Panc1 (cell line): ENCODE measurements at regions not wholly inside any gene's neighbourhood (a gene's known extent, or its start where the extent isn't known, plus 50 kb on each side); places are given as distances from the start of the nearest gene placed in this dataset.

Experiments
- ATAC-seq: fragments of 200-7000 bp; cut with Tn5 transposase; 2 replicates; pipeline ENCODE4 v1.9.1; 2020; ENCODE audit warnings: mild to moderate bottlenecking, moderate library complexity
- BruUV-seq: library from RNA; stranded (reverse); fragments of 400-500 nt; replicated peaks from 2 replicates; lab custom pipeline; 2021; lab: Mats Ljungman, UMichigan
- CTCF ChIA-PET: fragments of 300-600 bp; sonication (Branson Sonifier 250); formaldehyde crosslinking; loops from one replicate; lab custom pipeline; 2022; ENCODE audit warnings: antibody characterized with exemption; lab: Charles Lee
- POLR2A ChIA-PET: fragments of 300-600 bp; sonication (Branson Sonifier 250); formaldehyde crosslinking; loops from one replicate; lab custom pipeline; 2022; ENCODE audit warnings: antibody characterized with exemption; lab: Charles Lee
- DNase-seq: peaks from one replicate; pipeline ENCODE4 v3.0.0-alpha.2; 2010; ENCODE audit warnings: low read depth, low spot score
- H3K27ac ChIP-seq: 2 replicates; pipeline ENCODE4 v1.5.1; 2011; ENCODE audit warnings: mild to moderate bottlenecking, low read length, inconsistent platforms
- H3K27me3 ChIP-seq: fragments of 200-500 bp; sonication (Bioruptor generic); 2 replicates; pipeline ENCODE4 v1.6.0; 2014; ENCODE audit warnings: low read length, inconsistent platforms; ENCODE audit not compliant: control insufficient read depth, insufficient read depth
- H3K36me3 ChIP-seq: fragments of 200-500 bp; sonication (Bioruptor generic); 2 replicates; pipeline ENCODE4 v1.5.1; 2014; ENCODE audit warnings: inconsistent platforms, mild to moderate bottlenecking, low read length, moderate library complexity; ENCODE audit not compliant: control insufficient read depth, insufficient read depth
- H3K4me1 ChIP-seq: 2 replicates; pipeline ENCODE4 v1.5.1; 2011; ENCODE audit warnings: inconsistent platforms, mild to moderate bottlenecking, low read length, moderate library complexity; ENCODE audit not compliant: control insufficient read depth, insufficient read depth
- H3K4me3 ChIP-seq, 2 experiments: 2 replicates each; pipeline ENCODE4 v1.5.1; 2011 to 2012; ENCODE audit warnings: low read depth in 2 of 2, low read length in 2 of 2, mild to moderate bottlenecking in 2 of 2, inconsistent platforms in 1 of 2, moderate library complexity in 1 of 2
- H3K9me3 ChIP-seq: fragments of 200-500 bp; sonication (Bioruptor generic); 2 replicates; pipeline ENCODE4 v1.5.1; 2014; ENCODE audit warnings: low read depth, mild to moderate bottlenecking, inconsistent platforms, low read length, moderate library complexity; ENCODE audit not compliant: control insufficient read depth, insufficient read depth
- CTCF ChIP-seq: fragments of 450-650 bp; IDR thresholded peaks from 2 replicates; pipeline ENCODE4 v1.5.1; 2017; ENCODE audit warnings: mild to moderate bottlenecking
- POLR2AphosphoS5 ChIP-seq: IDR thresholded peaks from 2 replicates; pipeline ENCODE4 v1.6.1; 2012; ENCODE audit warnings: mild to moderate bottlenecking, low read depth, low read length, moderate library complexity
- REST ChIP-seq, 2 experiments: IDR thresholded peaks; 2 replicates each; pipeline ENCODE4 v1.6.1; 2011 to 2012; ENCODE audit warnings: low read depth in 2 of 2, control low read depth in 1 of 2, low read length in 1 of 2, mild to moderate bottlenecking in 1 of 2, moderate library complexity in 1 of 2; ENCODE audit not compliant: insufficient read depth in 1 of 2
- SIN3A ChIP-seq: IDR thresholded peaks from 2 replicates; pipeline ENCODE4 v1.6.1; 2012; ENCODE audit warnings: low read depth, mild to moderate bottlenecking, low read length, moderate library complexity, borderline replicate concordance; ENCODE audit not compliant: insufficient read depth
- TCF7L2 ChIP-seq: IDR thresholded peaks from 2 replicates; pipeline ENCODE4 v1.6.1; 2011; ENCODE audit warnings: mild to moderate bottlenecking, low read depth, low read length, inconsistent platforms
- in situ Hi-C: cut with HindIII; loops from 2 replicates; pipeline ENCODE4 v1.10.0; 2016; ENCODE audit warnings: low sequenced_read_pairs, low pct_unique_long_range_greater_than_20kb
- intact Hi-C: fragments of 100-400 bp; cut with micrococcal nuclease; formaldehyde crosslinking; loops from one replicate; pipeline ENCODE4 v1.10.0; 2022; ENCODE audit not compliant: unreplicated experiment

GRCh38 chr6:150775415-150776203, 89.9 kb upstream of the MTHFD1L start:
- intact Hi-C loops (no loop called here), in situ Hi-C loops (no loop called here)
- ChIA-PET POLR2A (no interaction called here), CTCF (no interaction called here)
- no peak for ATAC-seq
- BruUV-seq: no TSS peak
- no peaks in the 10 kb centered on the region for H3K36me3 ChIP-seq
- H3K27me3 ChIP-seq: no peaks in the 10 kb centered on the region
- no peak for DNase-seq
- no peak overlapping the region for H3K27ac ChIP-seq
- no peaks in the 10 kb centered on the region for H3K4me1 ChIP-seq
- TF ChIP-seq TCF7L2: no peak
- H3K9me3 ChIP-seq: peaks cover 13% of the 10 kb centered on the region; the same call in 1 of the 2 replicates
- no peak overlapping the region for H3K4me3 ChIP-seq

DNA sequence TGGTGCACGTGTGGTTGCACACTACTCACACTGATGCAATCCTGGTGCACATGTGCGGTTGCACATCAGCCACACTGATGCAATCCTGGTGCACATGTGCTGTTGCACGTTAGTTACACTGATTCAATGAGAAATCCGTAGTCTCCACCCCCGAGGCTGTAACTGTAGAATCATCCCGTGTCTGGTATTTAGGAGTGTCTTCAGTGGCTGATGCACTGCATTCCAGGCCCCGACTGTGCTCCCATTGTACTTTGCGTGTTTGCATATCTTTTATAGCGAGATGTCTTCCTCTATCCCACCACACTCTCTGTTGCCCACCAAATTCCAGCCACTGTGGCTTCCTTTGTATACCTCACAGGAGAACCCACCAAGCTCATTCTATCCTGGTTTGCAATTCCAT, 87.8 kb upstream of the MTHFD1L start:
- ATAC-seq: no peak
- in situ Hi-C loops (no loop called here), intact Hi-C loops (no loop called here)
- peaks cover 13% of the 10 kb centered on the region; the same call in 1 of the 2 replicates for H3K9me3 ChIP-seq
- POLR2A ChIA-PET: no interaction called here
- H3K4me1 ChIP-seq: no peaks in the 10 kb centered on the region
- BruUV-seq: no TSS peak
- no peak overlapping the region for H3K4me3 ChIP-seq
- no peak for DNase-seq
- CTCF ChIA-PET: no interaction called here
- no peak overlapping the region for H3K27ac ChIP-seq
- no peak for TF ChIP-seq SIN3A
- TF ChIP-seq POLR2AphosphoS5: no peak
- TF ChIP-seq TCF7L2: no peak
- TF ChIP-seq CTCF: no peak
- TF ChIP-seq REST (IDR thresholded peaks at IDR 0.05; ENCODE audit: insufficient read depth in 1 of 2, low read depth in 2 of 2, low read length in 1 of 2): no peak
- no peaks in the 10 kb centered on the region for H3K36me3 ChIP-seq
- no peaks in the 10 kb centered on the region for H3K27me3 ChIP-seq

DNA sequence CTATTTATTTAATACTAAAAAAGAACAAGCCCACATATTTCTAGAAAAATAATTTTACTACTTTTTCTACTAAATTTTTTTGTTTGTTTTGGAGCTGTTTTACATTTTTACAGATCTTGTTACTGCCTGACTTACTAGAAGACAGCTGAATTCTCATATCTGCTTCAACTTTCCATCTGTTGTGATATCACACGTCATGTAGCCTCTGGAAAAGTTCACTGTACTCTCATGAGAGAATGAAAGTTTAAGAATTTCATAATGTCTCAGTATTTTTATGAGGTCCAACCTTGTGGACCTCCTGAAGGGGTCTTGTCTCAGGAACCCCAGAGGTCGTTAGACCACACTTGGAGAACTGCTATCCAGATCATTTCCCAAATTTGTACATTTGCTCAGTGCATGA, 81.7 kb upstream of the MTHFD1L start:
- Histone ChIP-seq H3K27ac (no peak overlapping the region), H3K36me3 (no peaks in the 10 kb centered on the region), H3K4me1 (no peaks in the 10 kb centered on the region), H3K4me3 (no peak overlapping the region), H3K9me3 (no peaks in the 10 kb centered on the region), H3K27me3 (no peaks in the 10 kb centered on the region)
- no peak for TF ChIP-seq CTCF
- TF ChIP-seq POLR2AphosphoS5: no peak
- no peak for TF ChIP-seq TCF7L2
- no peak for TF ChIP-seq REST (IDR thresholded peaks at IDR 0.05; ENCODE audit: insufficient read depth in 1 of 2, low read depth in 2 of 2, low read length in 1 of 2)
- no peak for TF ChIP-seq SIN3A
- DNase-seq (no peak), ATAC-seq (no peak)
- intact Hi-C loops (no loop called here), in situ Hi-C loops (no loop called here)
- no TSS peak for BruUV-seq
- ChIA-PET POLR2A (no interaction called here), CTCF (no interaction called here)
